ENCODE measurements at regions not wholly inside any gene's neighbourhood (a gene's known extent, or its start where the extent isn't known, plus 50 kb on each side); places are given as distances from the start of the nearest gene placed in this dataset.
"Not testable (repeated sequence)": the region's sequence is repeated elsewhere in the genome, so short reads cannot be mapped to it uniquely, and the experiment has no call there.

GRCh38 chr2:234399451-234400246, 97.2 kb downstream of the ARL4C start:
- Mint-ChIP-seq H3K36me3 (ENCODE audit: low read depth) (peaks cover 2% of the 10 kb centered on the region), H3K4me1 (peaks cover 41% of the 10 kb centered on the region), H3K27me3 (no peaks in the 10 kb centered on the region), H3K4me3 (no peak overlapping the region), H3K9me3 (no peaks in the 10 kb centered on the region), H3K27ac (peak overlapping the region; percentile 62)
- intact Hi-C loops (cut with micrococcal nuclease) = loop anchor here (2.0 kb wide), 1 partner anchor 23 kb away; no protein-coding TSS in a partner anchor
- DNase-seq = no peak

- DNase-seq = no peak
- intact Hi-C loops (cut with micrococcal nuclease) = no loop called here
- Mint-ChIP-seq H3K4me1 (peaks cover 49% of the 10 kb centered on the region), H3K27me3 (no peaks in the 10 kb centered on the region), H3K9me3 (no peaks in the 10 kb centered on the region), H3K36me3 (ENCODE audit: low read depth) (peaks cover 2% of the 10 kb centered on the region), H3K27ac (peak overlapping the region; percentile 13), H3K4me3 (no peak overlapping the region)
These were observed 98.3 kb downstream of the ARL4C start for GRCh38 chr2:234398531-234398930.

- no peak overlapping the region for H3K27ac Mint-ChIP-seq
- peaks cover 53% of the 10 kb centered on the region for H3K4me1 Mint-ChIP-seq
- H3K4me3 Mint-ChIP-seq = no peak overlapping the region
These were observed 100.9 kb downstream of the ARL4C start for GRCh38 chr2:234395891-234396420.

GRCh38 chr2:234394450-234394849, 102.4 kb downstream of the ARL4C start:
- intact Hi-C loops (cut with micrococcal nuclease) = no loop called here
- Mint-ChIP-seq H3K9me3 (no peaks in the 10 kb centered on the region), H3K4me3 (no peak overlapping the region), H3K27ac (no peak overlapping the region), H3K27me3 (no peaks in the 10 kb centered on the region), H3K36me3 (ENCODE audit: low read depth) (peaks cover 2% of the 10 kb centered on the region), H3K4me1 (peaks cover 47% of the 10 kb centered on the region)
- no peak for DNase-seq

More at GRCh38 chr2:234395891-234396420, 100.9 kb downstream of the ARL4C start:
- peaks cover 2% of the 10 kb centered on the region for H3K36me3 Mint-ChIP-seq (ENCODE audit: low read depth)
- no peaks in the 10 kb centered on the region for H3K9me3 Mint-ChIP-seq
- intact Hi-C loops (cut with micrococcal nuclease) = no loop called here
- H3K27me3 Mint-ChIP-seq = no peaks in the 10 kb centered on the region
- no peak for DNase-seq

GRCh38 chr2:234393354-234393753, 103.5 kb downstream of the ARL4C start:
- Mint-ChIP-seq H3K4me3 (peak overlapping the region; percentile 55), H3K36me3 (ENCODE audit: low read depth) (peaks cover 3% of the 10 kb centered on the region), H3K27ac (no peak overlapping the region), H3K9me3 (peaks cover 4% of the 10 kb centered on the region), H3K27me3 (no peaks in the 10 kb centered on the region), H3K4me1 (peaks cover 42% of the 10 kb centered on the region)
- DNase-seq = no peak
- intact Hi-C loops (cut with micrococcal nuclease) = no loop called here

- intact Hi-C loops (cut with micrococcal nuclease) = no loop called here
- peaks cover 3% of the 10 kb centered on the region for H3K36me3 Mint-ChIP-seq (ENCODE audit: low read depth)
- peaks cover 4% of the 10 kb centered on the region for H3K9me3 Mint-ChIP-seq
- H3K4me3 Mint-ChIP-seq = no peak overlapping the region
- H3K27me3 Mint-ChIP-seq = no peaks in the 10 kb centered on the region
- no peak for DNase-seq
- no peak overlapping the region for H3K27ac Mint-ChIP-seq
- peaks cover 42% of the 10 kb centered on the region for H3K4me1 Mint-ChIP-seq
These were observed 104.8 kb downstream of the ARL4C start for GRCh38 chr2:234392041-234392615.

- peaks cover 3% of the 10 kb centered on the region for H3K36me3 Mint-ChIP-seq (ENCODE audit: low read depth)
- H3K27me3 Mint-ChIP-seq = no peaks in the 10 kb centered on the region
- H3K4me1 Mint-ChIP-seq = peaks cover 42% of the 10 kb centered on the region
- intact Hi-C loops (cut with micrococcal nuclease) = no loop called here
- no peak for DNase-seq
- H3K27ac Mint-ChIP-seq = no peak overlapping the region
- peaks cover 8% of the 10 kb centered on the region for H3K9me3 Mint-ChIP-seq
- no peak overlapping the region for H3K4me3 Mint-ChIP-seq
These were observed 105.3 kb downstream of the ARL4C start for GRCh38 chr2:234391625-234392024.

GRCh38 chr2:234389661-234390060, 107.2 kb downstream of the ARL4C start:
- H3K36me3 Mint-ChIP-seq (ENCODE audit: low read depth); H3K27ac Mint-ChIP-seq; H3K4me3 Mint-ChIP-seq; H3K27me3 Mint-ChIP-seq; intact Hi-C loops (cut with micrococcal nuclease); DNase-seq: not testable (repeated sequence)
- Mint-ChIP-seq H3K4me1 (peaks cover 37% of the 10 kb centered on the region), H3K9me3 (peaks cover 15% of the 10 kb centered on the region)

GRCh38 chr2:234388591-234388990, 108.3 kb downstream of the ARL4C start:
- no peak overlapping the region for H3K27ac Mint-ChIP-seq
- H3K4me1 Mint-ChIP-seq = peaks cover 27% of the 10 kb centered on the region
- DNase-seq = no peak
- H3K36me3 Mint-ChIP-seq (ENCODE audit: low read depth) = peaks cover 5% of the 10 kb centered on the region
- no peaks in the 10 kb centered on the region for H3K27me3 Mint-ChIP-seq
- H3K4me3 Mint-ChIP-seq = no peak overlapping the region
- H3K9me3 Mint-ChIP-seq = peaks cover 18% of the 10 kb centered on the region
- intact Hi-C loops (cut with micrococcal nuclease) = no loop called here

- Mint-ChIP-seq H3K4me1 (peaks cover 12% of the 10 kb centered on the region), H3K27ac (no peak overlapping the region), H3K9me3 (peaks cover 18% of the 10 kb centered on the region), H3K36me3 (ENCODE audit: low read depth) (peaks cover 5% of the 10 kb centered on the region), H3K4me3 (no peak overlapping the region), H3K27me3 (no peaks in the 10 kb centered on the region)
- intact Hi-C loops (cut with micrococcal nuclease) = no loop called here
- no peak for DNase-seq
These were observed 109.9 kb downstream of the ARL4C start for GRCh38 chr2:234386971-234387370.

- Mint-ChIP-seq H3K9me3 (peaks cover 17% of the 10 kb centered on the region), H3K36me3 (ENCODE audit: low read depth) (peaks cover 2% of the 10 kb centered on the region), H3K27ac (no peak overlapping the region), H3K27me3 (no peaks in the 10 kb centered on the region), H3K4me1 (peaks cover 2% of the 10 kb centered on the region), H3K4me3 (no peak overlapping the region)
- DNase-seq = no peak
- intact Hi-C loops (cut with micrococcal nuclease) = no loop called here
These were observed 114.8 kb downstream of the ARL4C start for GRCh38 chr2:234382131-234382530.

GRCh38 chr2:234378958-234379357, 117.9 kb downstream of the ARL4C start:
- H3K36me3 Mint-ChIP-seq (ENCODE audit: low read depth); H3K27me3 Mint-ChIP-seq; H3K27ac Mint-ChIP-seq; H3K9me3 Mint-ChIP-seq; DNase-seq; intact Hi-C loops (cut with micrococcal nuclease); H3K4me3 Mint-ChIP-seq: not testable (repeated sequence)
- peaks cover 15% of the 10 kb centered on the region for H3K4me1 Mint-ChIP-seq

GRCh38 chr2:234378440-234378839, 118.4 kb downstream of the ARL4C start:
- H3K36me3 Mint-ChIP-seq (ENCODE audit: low read depth) = no peaks in the 10 kb centered on the region
- H3K4me3 Mint-ChIP-seq = no peak overlapping the region
- H3K4me1 Mint-ChIP-seq = peaks cover 18% of the 10 kb centered on the region

GRCh38 chr2:234377761-234378391, 119.0 kb downstream of the ARL4C start:
- Mint-ChIP-seq H3K27me3 (no peaks in the 10 kb centered on the region), H3K4me3 (no peak overlapping the region), H3K36me3 (ENCODE audit: low read depth) (no peaks in the 10 kb centered on the region), H3K27ac (no peak overlapping the region), H3K9me3 (peaks cover 9% of the 10 kb centered on the region), H3K4me1 (peaks cover 24% of the 10 kb centered on the region)
- intact Hi-C loops (cut with micrococcal nuclease) = no loop called here
- no peak for DNase-seq

More at GRCh38 chr2:234378440-234378839, 118.4 kb downstream of the ARL4C start:
- H3K27ac Mint-ChIP-seq = no peak overlapping the region
- peaks cover 3% of the 10 kb centered on the region for H3K9me3 Mint-ChIP-seq
- no peaks in the 10 kb centered on the region for H3K27me3 Mint-ChIP-seq
- no peak for DNase-seq
- intact Hi-C loops (cut with micrococcal nuclease) = no loop called here
